Trophoblast cell (in vitro differentiated cells and primary cell): ENCODE measurements at regions not wholly inside any gene's neighbourhood (a gene's known extent, or its start where the extent isn't known, plus 50 kb on each side); places are given as distances from the start of the nearest gene placed in this dataset.
"Not testable (repeated sequence)": the region's sequence is repeated elsewhere in the genome, so short reads cannot be mapped to it uniquely, and the experiment has no call there.

Experiments
- DNase-seq, 2 donors: peaks; one replicate each; pipeline ENCODE4 v3.0.0-alpha.2; 2016
- H2AFZ ChIP-seq: 2 replicates; pipeline ENCODE4 v1.6.1; 2013; ENCODE audit warnings: low read length, moderate library complexity, mild to moderate bottlenecking; ENCODE audit not compliant: insufficient read depth, poor library complexity
- H2AK5ac ChIP-seq: 2 replicates; pipeline ENCODE4 v1.6.1; 2013; ENCODE audit warnings: mild to moderate bottlenecking, low read length
- H2BK120ac ChIP-seq: 2 replicates; pipeline ENCODE4 v1.6.1; 2013; ENCODE audit warnings: low read length, mild to moderate bottlenecking, moderate library complexity; ENCODE audit not compliant: insufficient read depth, poor library complexity
- H2BK12ac ChIP-seq: 2 replicates; pipeline ENCODE4 v1.6.1; 2013; ENCODE audit warnings: mild to moderate bottlenecking, low read length, moderate library complexity
- H2BK5ac ChIP-seq: 2 replicates; pipeline ENCODE4 v1.6.1; 2013; ENCODE audit warnings: low read length, low read depth, moderate library complexity, mild to moderate bottlenecking; ENCODE audit not compliant: poor library complexity
- H3K14ac ChIP-seq: 2 replicates; pipeline ENCODE4 v1.6.1; 2013; ENCODE audit warnings: mild to moderate bottlenecking, low read length
- H3K18ac ChIP-seq: 2 replicates; pipeline ENCODE4 v1.6.1; 2013; ENCODE audit warnings: mild to moderate bottlenecking, low read length
- H3K23ac ChIP-seq: 2 replicates; pipeline ENCODE4 v1.6.1; 2013; ENCODE audit warnings: low read length
- H3K27ac ChIP-seq: 2 replicates; pipeline ENCODE4 v1.5.1; 2013; ENCODE audit warnings: low read depth, mild to moderate bottlenecking, inconsistent platforms, low read length, moderate library complexity
- H3K27me3 ChIP-seq: 2 replicates; pipeline ENCODE4 v1.6.1; 2013; ENCODE audit warnings: inconsistent platforms, mild to moderate bottlenecking, low read length, moderate library complexity; ENCODE audit not compliant: insufficient read depth
- H3K36me3 ChIP-seq, 2 experiments: 1 replicate in 1 of 2; 2 replicates in 1 of 2; pipeline ENCODE4 v1.6.1; 2013; ENCODE audit warnings: low read length in 2 of 2, mild to moderate bottlenecking in 2 of 2, moderate library complexity in 1 of 2; ENCODE audit not compliant: insufficient read depth in 2 of 2, control insufficient read depth in 1 of 2
- H3K4ac ChIP-seq: 2 replicates; pipeline ENCODE4 v1.6.1; 2013; ENCODE audit warnings: low read depth, mild to moderate bottlenecking, low read length, moderate library complexity
- H3K4me1 ChIP-seq, 2 experiments: 1 replicate in 1 of 2; 2 replicates in 1 of 2; pipeline ENCODE4 v1.6.1; 2013; ENCODE audit warnings: low read length in 2 of 2, mild to moderate bottlenecking in 2 of 2, moderate library complexity in 1 of 2; ENCODE audit not compliant: insufficient read depth in 2 of 2, control insufficient read depth in 1 of 2
- H3K4me2 ChIP-seq: 2 replicates; pipeline ENCODE4 v1.6.1; 2013; ENCODE audit warnings: inconsistent platforms, mild to moderate bottlenecking, low read length, moderate library complexity
- H3K4me3 ChIP-seq: 2 replicates; pipeline ENCODE4 v1.5.1; 2013; ENCODE audit warnings: mild to moderate bottlenecking, low read depth, low read length, inconsistent platforms
- H3K79me1 ChIP-seq: one replicate; pipeline ENCODE4 v1.6.1; 2013; ENCODE audit warnings: low read length
- H3K79me2 ChIP-seq: 2 replicates; pipeline ENCODE4 v1.6.1; 2013; ENCODE audit warnings: low read length, mild to moderate bottlenecking; ENCODE audit not compliant: control insufficient read depth, insufficient read depth, poor library complexity
- H3K9ac ChIP-seq: 2 replicates; pipeline ENCODE4 v1.6.1; 2013; ENCODE audit warnings: mild to moderate bottlenecking, low read length
- H3K9me3 ChIP-seq: 2 replicates; pipeline ENCODE4 v1.6.1; 2013; ENCODE audit warnings: low read depth, mild to moderate bottlenecking, control low read depth, inconsistent platforms, low read length; ENCODE audit not compliant: insufficient read depth
- H4K12ac ChIP-seq: 2 replicates; pipeline ENCODE4 v1.6.1; 2013; ENCODE audit warnings: low read depth, mild to moderate bottlenecking, low read length, moderate library complexity
- H4K8ac ChIP-seq: 2 replicates; pipeline ENCODE4 v1.6.1; 2013; ENCODE audit warnings: low read depth, mild to moderate bottlenecking, low read length, moderate library complexity
- H4K91ac ChIP-seq: one replicate; pipeline ENCODE4 v1.6.1; 2013; ENCODE audit warnings: low read depth, mild to moderate bottlenecking, low read length, moderate library complexity
- WGBS: extraction: QIAGEN DNeasy Blood & Tissue Kit; methylation state at CpG from one replicate; pipeline ENCODE4 v1.1.7; 2013; ENCODE audit warnings: missing lambda C conversion rate; ENCODE audit not compliant: insufficient read length, insufficient coverage; ENCODE audit errors: extremely low coverage; 5-methylcytosine and 5-hydroxymethylcytosine counted together

DNA sequence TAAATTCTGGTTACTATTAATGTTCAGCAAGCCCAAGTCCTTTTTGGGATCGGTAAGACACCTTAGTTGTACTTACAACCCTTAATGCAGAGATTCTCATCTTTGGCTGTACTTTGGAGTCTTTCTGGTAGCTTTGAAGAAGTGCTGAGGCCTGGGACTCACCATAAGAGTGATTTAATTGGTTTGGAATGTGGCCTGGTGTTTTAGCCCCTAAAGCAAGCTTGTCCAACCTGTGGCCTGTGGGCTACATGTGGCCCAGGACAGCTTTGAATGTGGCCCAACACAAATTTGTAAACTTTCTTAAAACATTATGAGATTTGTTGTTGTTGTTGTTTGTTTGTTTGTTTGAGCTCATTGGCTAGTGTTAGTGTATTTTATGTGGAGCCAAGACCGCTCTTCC, 215.3 kb downstream of the ZIC5 start:
- Histone ChIP-seq H3K4me1 (peaks cover 4 to 6% of the 10 kb centered on the region in 2 experiments), H3K4me3 (no peak overlapping the region)
- WGBS = no CpG with 5 or more reads among the region's 2 CpGs

DNA sequence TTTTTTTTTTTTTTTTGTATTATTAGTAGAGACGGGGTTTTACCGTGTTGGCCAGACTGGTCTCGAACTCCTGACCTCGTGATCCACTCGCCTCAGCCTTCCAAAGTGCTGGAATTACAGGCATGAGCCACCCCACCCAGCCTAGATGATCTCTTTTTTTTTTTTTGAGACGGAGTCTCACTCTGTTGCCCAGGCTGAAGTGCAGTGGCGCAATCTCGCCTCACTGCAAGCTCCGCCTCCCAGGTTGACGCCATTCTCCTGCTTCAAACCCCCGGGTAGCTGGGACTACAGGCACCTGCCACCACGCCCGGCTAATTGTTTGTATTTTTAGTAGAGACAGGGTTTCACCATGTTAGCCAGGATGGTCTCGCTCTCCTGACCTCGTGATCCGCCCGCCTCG, 216.8 kb downstream of the ZIC5 start:
- WGBS = no CpG with 5 or more reads among the region's 18 CpGs
- not testable (repeated sequence) for H4K12ac ChIP-seq

More for the DNA sequence above, 215.3 kb downstream of the ZIC5 start:
- Histone ChIP-seq H2AFZ (no peak overlapping the region), H4K8ac (no peak overlapping the region), H3K18ac (no peak overlapping the region), H3K36me3 (no peaks in the 10 kb centered on the region), H3K4me2 (no peak overlapping the region), H3K79me2 (no peaks in the 10 kb centered on the region), H2BK5ac (no peak overlapping the region), H3K27ac (no peak overlapping the region), H4K91ac (no peak overlapping the region), H3K9ac (no peak overlapping the region), H3K4ac (no peak overlapping the region), H2BK12ac (no peak overlapping the region), H3K14ac (no peak overlapping the region), H3K79me1 (no peaks in the 10 kb centered on the region), H3K9me3 (peaks cover 7% of the 10 kb centered on the region), H3K27me3 (no peaks in the 10 kb centered on the region), H3K23ac (no peak overlapping the region), H4K12ac (no peak overlapping the region), H2BK120ac (no peak overlapping the region), H2AK5ac (no peak overlapping the region)
- DNase-seq = peak in 1 of 2 donors; percentile 37

DNA sequence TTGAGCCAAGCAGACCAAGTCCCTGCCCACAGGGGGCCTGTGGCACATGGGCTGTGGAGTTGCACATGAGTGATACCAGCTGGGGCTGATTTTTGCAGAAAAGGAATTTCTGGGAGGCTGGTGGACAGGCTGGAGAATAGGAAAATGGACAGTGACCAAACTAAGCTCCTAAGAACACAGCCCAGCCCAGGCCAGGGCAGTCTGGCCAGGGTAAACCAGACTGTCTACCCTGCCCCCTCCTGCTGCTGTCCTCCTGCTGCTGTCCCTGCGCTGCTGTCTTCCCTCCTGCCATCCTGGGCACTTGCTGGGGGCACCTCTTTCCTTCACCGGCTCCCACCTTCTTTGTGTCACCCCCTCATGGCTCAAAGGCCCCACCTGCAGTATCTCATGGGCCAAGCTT, 219.2 kb downstream of the ZIC5 start:
- no peak for DNase-seq
- H2BK12ac ChIP-seq = no peak overlapping the region
- H3K36me3 ChIP-seq = no peaks in the 10 kb centered on the region
- no peak overlapping the region for H3K27ac ChIP-seq
- no peaks in the 10 kb centered on the region for H3K79me2 ChIP-seq
- no peak overlapping the region for H3K4ac ChIP-seq
- H3K79me1 ChIP-seq = no peaks in the 10 kb centered on the region
- H3K14ac ChIP-seq = no peak overlapping the region
- H2AK5ac ChIP-seq = no peak overlapping the region
- H3K4me2 ChIP-seq = no peak overlapping the region
- no peak overlapping the region for H4K91ac ChIP-seq
- no CpG with 5 or more reads among the region's 2 CpGs for WGBS
- no peak overlapping the region for H4K8ac ChIP-seq
- H3K9ac ChIP-seq = no peak overlapping the region
- H2BK120ac ChIP-seq = no peak overlapping the region
- H3K23ac ChIP-seq = no peak overlapping the region
- H2AFZ ChIP-seq = no peak overlapping the region
- H4K12ac ChIP-seq = no peak overlapping the region
- no peak overlapping the region for H3K4me3 ChIP-seq
- H2BK5ac ChIP-seq = no peak overlapping the region
- no peak overlapping the region for H3K18ac ChIP-seq
- H3K9me3 ChIP-seq = peaks cover 3% of the 10 kb centered on the region
- peaks cover 6 to 7% of the 10 kb centered on the region in 2 experiments for H3K4me1 ChIP-seq
- H3K27me3 ChIP-seq = no peaks in the 10 kb centered on the region

More for the DNA sequence above, 216.8 kb downstream of the ZIC5 start:
- H3K9me3 ChIP-seq, H3K23ac ChIP-seq, H3K9ac ChIP-seq, H2BK120ac ChIP-seq, H3K4ac ChIP-seq, DNase-seq, H4K91ac ChIP-seq, H3K18ac ChIP-seq, H2BK5ac ChIP-seq, H3K4me3 ChIP-seq, H3K79me1 ChIP-seq, H3K79me2 ChIP-seq, H3K4me1 ChIP-seq, H3K4me2 ChIP-seq, H2BK12ac ChIP-seq, H3K27me3 ChIP-seq, H2AFZ ChIP-seq, H2AK5ac ChIP-seq, H3K14ac ChIP-seq, H3K27ac ChIP-seq, H4K8ac ChIP-seq, H3K36me3 ChIP-seq: not testable (repeated sequence)

DNA sequence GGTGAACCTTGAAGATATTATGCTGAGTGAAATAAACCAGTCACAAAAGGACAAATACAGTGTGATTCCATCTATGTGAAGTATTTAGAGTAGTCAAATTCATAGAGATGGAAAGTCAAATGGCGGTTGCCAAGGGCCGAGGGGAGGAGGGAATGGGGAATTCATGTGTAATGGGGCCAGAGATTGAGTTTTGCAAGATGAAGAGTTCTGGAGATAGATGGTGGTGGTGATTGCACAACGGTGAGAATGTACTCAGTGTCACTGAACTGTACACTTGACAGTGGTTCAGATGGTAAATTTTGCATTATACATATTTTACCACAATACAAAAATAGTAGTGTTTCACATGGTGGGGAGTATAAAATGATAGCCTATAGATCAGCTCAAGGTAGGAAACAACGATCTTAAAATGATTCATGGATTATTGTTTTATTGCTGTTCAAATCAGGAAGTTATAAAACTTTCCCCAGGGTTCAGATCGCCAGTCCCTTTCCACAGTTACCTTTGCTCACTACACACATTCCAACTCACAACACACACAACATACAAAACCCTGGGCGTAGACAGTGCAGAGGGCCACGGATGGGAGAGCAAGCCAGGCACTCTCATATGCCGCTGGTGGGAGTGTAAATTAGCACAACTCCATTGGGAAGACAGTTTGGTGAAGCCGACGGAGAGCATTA, 219.9 kb downstream of the ZIC5 start:
- Histone ChIP-seq H2BK120ac (no peak overlapping the region), H3K27ac (no peak overlapping the region), H3K36me3 (no peaks in the 10 kb centered on the region), H3K14ac (no peak overlapping the region), H4K91ac (no peak overlapping the region), H3K4ac (no peak overlapping the region), H4K12ac (no peak overlapping the region), H2BK12ac (no peak overlapping the region), H3K79me1 (no peaks in the 10 kb centered on the region), H4K8ac (no peak overlapping the region), H3K9ac (no peak overlapping the region), H3K4me2 (no peak overlapping the region), H3K23ac (no peak overlapping the region), H3K18ac (no peak overlapping the region), H3K4me3 (no peak overlapping the region), H3K9me3 (peaks cover 3% of the 10 kb centered on the region), H3K79me2 (no peaks in the 10 kb centered on the region), H3K27me3 (no peaks in the 10 kb centered on the region), H2AK5ac (no peak overlapping the region), H2AFZ (no peak overlapping the region), H2BK5ac (no peak overlapping the region), H3K4me1 (peaks cover 3 to 6% of the 10 kb centered on the region in 2 experiments)
- no peak for DNase-seq
- WGBS = no CpG with 5 or more reads among the region's 10 CpGs
